Glutamatergic neuron (in vitro differentiated cells): ENCODE measurements at regions not wholly inside any gene's neighbourhood (a gene's known extent, or its start where the extent isn't known, plus 50 kb on each side); places are given as distances from the start of the nearest gene placed in this dataset.

Experiments
- DNase-seq: peaks from one replicate; pipeline ENCODE4 v3.0.0; 2022
- H3K27ac Mint-ChIP-seq: one replicate; pipeline ENCODE4 v1.8.0; 2020; ENCODE audit warnings: mild to moderate bottlenecking, mixed read lengths, inconsistent platforms; ENCODE audit not compliant: unreplicated experiment
- H3K27me3 Mint-ChIP-seq: one replicate; pipeline ENCODE4 v1.8.0; 2020; ENCODE audit warnings: mild to moderate bottlenecking, moderate library complexity, mixed read lengths, inconsistent platforms; ENCODE audit not compliant: unreplicated experiment
- H3K36me3 Mint-ChIP-seq: one replicate; pipeline ENCODE4 v1.8.0; 2020; ENCODE audit warnings: mild to moderate bottlenecking, mixed read lengths, inconsistent platforms; ENCODE audit not compliant: unreplicated experiment
- H3K4me1 Mint-ChIP-seq: one replicate; pipeline ENCODE4 v1.8.0; 2020; ENCODE audit warnings: mild to moderate bottlenecking, low read depth, mixed read lengths, inconsistent platforms; ENCODE audit not compliant: unreplicated experiment
- H3K4me3 Mint-ChIP-seq: one replicate; pipeline ENCODE4 v1.8.0; 2020; ENCODE audit warnings: mild to moderate bottlenecking, mixed read lengths, inconsistent platforms; ENCODE audit not compliant: unreplicated experiment
- H3K9me3 Mint-ChIP-seq: one replicate; pipeline ENCODE4 v1.8.0; 2020; ENCODE audit warnings: mild to moderate bottlenecking, moderate library complexity, mixed read lengths, inconsistent platforms; ENCODE audit not compliant: unreplicated experiment
- TF ChIP-seq, protein P1 (sequence below): fragments of 200-600 bp; sonication (generic); IDR thresholded peaks from one replicate; pipeline ENCODE4 v1.5.0; 2021; ENCODE audit not compliant: partially characterized antibody, unreplicated experiment

DNA sequence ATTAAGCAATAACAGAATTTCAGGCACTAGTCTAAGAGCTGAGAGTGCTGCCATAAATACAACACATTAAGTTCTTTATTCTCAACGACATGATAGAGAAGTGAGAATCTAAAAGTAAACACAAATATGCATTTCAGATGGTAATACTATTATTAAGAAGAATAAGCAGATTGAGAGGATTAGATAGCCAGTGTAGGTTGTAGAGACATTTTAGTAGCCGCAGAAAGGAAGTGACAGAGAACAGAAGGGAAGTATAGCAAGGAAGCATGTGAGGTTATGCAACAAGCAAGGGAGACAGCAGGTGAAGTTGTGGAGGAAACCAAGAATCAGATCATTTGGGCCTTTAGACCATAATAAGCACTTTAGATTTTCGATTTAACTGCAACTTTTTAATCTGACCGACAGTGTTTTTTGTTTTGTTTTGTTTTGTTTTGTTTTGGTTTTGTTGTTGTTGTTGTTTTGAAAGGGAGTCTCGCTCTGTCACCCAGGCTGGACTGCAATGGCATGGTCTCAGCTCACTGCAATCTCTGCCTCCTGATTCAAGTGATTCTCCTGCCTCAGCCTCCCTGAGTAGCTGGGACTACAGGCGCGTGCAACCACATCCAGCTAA, 737.0 kb upstream of the ADGRB3 start:
- TF ChIP-seq, protein P1, sequence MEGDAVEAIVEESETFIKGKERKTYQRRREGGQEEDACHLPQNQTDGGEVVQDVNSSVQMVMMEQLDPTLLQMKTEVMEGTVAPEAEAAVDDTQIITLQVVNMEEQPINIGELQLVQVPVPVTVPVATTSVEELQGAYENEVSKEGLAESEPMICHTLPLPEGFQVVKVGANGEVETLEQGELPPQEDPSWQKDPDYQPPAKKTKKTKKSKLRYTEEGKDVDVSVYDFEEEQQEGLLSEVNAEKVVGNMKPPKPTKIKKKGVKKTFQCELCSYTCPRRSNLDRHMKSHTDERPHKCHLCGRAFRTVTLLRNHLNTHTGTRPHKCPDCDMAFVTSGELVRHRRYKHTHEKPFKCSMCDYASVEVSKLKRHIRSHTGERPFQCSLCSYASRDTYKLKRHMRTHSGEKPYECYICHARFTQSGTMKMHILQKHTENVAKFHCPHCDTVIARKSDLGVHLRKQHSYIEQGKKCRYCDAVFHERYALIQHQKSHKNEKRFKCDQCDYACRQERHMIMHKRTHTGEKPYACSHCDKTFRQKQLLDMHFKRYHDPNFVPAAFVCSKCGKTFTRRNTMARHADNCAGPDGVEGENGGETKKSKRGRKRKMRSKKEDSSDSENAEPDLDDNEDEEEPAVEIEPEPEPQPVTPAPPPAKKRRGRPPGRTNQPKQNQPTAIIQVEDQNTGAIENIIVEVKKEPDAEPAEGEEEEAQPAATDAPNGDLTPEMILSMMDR = no peak
- no peak for DNase-seq
- Mint-ChIP-seq H3K4me1 (no peaks in the 10 kb centered on the region), H3K36me3 (no peaks in the 10 kb centered on the region), H3K27ac (no peak overlapping the region), H3K4me3 (no peak overlapping the region), H3K27me3 (no peaks in the 10 kb centered on the region), H3K9me3 (no peaks in the 10 kb centered on the region)

DNA sequence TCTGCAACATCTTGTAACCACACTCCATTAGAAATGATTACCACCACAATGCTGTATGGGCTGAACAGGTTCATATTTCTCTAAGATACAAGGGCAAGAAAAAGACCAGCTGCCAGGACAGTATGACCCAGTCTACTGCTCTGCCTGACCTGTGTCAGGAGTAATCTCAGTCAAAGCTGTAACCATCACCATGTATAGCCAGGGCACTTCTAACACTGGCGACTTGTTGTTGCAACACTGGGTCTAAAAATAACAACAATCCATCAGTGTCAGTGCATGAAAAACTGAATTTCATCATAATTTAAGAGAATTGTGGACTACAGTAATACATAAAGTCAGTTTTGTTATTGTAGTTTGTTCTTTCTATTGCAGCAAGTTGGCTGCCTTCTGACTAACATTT, 738.6 kb upstream of the ADGRB3 start:
- H3K27me3 Mint-ChIP-seq = no peaks in the 10 kb centered on the region
- H3K4me3 Mint-ChIP-seq = no peak overlapping the region
- no peak overlapping the region for H3K27ac Mint-ChIP-seq
- H3K36me3 Mint-ChIP-seq = no peaks in the 10 kb centered on the region
- TF ChIP-seq, protein P1 = no peak
- no peaks in the 10 kb centered on the region for H3K4me1 Mint-ChIP-seq
- H3K9me3 Mint-ChIP-seq = no peaks in the 10 kb centered on the region
- no peak for DNase-seq

DNA sequence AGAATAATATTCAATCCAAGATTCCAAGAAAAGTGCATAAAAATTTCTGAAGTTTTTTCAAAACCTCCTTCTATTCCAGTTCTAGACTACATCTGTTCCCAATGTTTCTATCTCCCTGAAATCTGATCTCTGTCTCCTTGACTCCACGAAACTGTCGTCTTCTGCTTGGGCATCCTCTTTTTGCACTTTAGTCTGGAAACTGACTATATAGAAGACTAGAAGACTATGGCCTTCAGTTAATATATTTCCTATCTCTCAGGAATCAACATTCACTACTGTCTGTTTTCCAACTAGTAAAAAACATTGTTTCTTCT, 745.4 kb upstream of the ADGRB3 start:
- TF ChIP-seq, protein P1 = no peak
- Mint-ChIP-seq H3K27ac (no peak overlapping the region), H3K4me1 (no peaks in the 10 kb centered on the region), H3K4me3 (no peak overlapping the region), H3K36me3 (no peaks in the 10 kb centered on the region), H3K9me3 (peaks cover 2% of the 10 kb centered on the region), H3K27me3 (no peaks in the 10 kb centered on the region)
- no peak for DNase-seq

DNA sequence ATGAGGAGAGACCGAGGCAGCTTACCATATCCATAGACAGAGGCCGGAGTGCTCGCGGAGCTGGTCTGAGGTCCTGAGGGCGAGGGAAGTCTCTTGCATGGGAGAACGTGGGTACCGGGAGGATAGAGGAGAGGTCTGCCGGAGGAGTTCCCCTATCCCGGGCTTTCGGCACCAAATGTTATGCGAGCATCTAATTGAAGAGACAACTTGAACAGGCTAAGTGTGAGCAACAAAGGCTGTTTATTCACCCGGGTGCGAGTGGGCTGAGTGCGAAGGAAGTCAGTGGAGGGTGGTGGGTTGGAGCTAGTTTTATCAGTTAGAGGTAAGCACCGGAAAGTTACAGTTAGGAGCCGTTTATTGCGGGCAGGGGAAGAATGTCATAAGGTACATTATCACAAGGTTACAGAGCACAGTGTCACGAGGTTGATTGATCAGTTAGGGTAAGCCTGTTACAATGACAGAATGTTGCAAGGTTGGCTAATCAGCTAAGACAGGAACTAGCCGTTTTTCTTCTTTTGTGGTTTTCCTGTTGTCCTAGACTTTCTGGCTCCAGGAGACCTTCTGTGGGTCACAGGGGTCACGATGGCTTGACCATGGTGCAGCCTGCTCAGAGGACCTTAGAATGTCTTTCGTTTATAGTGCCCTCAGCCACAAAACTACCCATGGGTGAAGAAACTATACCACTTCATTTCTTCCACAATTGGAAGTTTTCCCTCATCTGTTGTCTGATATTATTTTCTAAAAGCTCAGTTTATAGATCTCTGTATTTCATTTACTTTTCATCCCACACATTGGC, 746.0 kb upstream of the ADGRB3 start:
- DNase-seq = no peak
- Mint-ChIP-seq H3K27me3 (no peaks in the 10 kb centered on the region), H3K4me3 (no peak overlapping the region), H3K27ac (no peak overlapping the region), H3K4me1 (no peaks in the 10 kb centered on the region), H3K9me3 (peaks cover 2% of the 10 kb centered on the region), H3K36me3 (no peaks in the 10 kb centered on the region)
- TF ChIP-seq, protein P1 = no peak

DNA sequence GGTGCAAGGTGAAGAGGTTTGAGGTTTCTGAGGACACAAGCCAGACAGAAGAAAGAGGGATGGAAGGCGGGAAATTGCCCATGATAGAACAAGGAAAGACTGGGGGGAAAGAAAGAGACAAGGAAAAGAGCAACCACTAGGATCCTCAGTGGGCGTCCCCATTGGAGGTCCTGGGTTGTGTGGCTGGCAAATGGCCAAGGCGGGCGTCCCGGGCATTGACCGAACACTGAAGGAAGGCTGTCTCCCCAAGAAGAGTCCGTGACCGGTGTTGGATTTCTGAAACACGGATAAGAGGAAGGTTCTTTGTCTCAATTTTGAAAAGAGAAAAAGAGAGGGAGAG, 746.6 kb upstream of the ADGRB3 start:
- no peak for DNase-seq
- no peak overlapping the region for H3K4me3 Mint-ChIP-seq
- H3K27ac Mint-ChIP-seq = no peak overlapping the region
- peaks cover 2% of the 10 kb centered on the region for H3K9me3 Mint-ChIP-seq
- no peaks in the 10 kb centered on the region for H3K27me3 Mint-ChIP-seq
- H3K36me3 Mint-ChIP-seq = no peaks in the 10 kb centered on the region
- no peaks in the 10 kb centered on the region for H3K4me1 Mint-ChIP-seq
- TF ChIP-seq, protein P1 = no peak
